ENCODE measurements at regions not wholly inside any gene's neighbourhood (a gene's known extent, or its start where the extent isn't known, plus 50 kb on each side); places are given as distances from the start of the nearest gene placed in this dataset.
A peak's percentile ranks its signal among the peaks of the same experiment; 100 is the strongest.

DNA sequence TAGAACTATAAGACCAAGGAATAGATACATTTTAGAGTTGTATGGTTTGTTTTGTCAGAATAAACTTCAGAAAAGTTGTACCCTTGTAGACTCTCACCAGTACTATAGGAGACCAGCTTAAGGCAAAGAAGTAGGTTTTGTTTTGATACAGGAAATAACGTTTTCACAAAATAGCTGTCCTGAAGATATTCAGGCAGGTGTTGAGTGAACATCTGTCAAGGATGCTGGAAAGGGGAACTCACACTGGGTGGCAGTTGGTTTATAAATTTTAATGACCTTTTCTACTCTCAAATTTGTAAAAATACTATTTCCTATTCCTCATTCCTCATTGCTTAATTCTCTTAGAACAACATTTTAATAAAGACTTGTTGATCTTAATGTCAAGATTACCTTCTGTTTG lies 174.0 kb upstream of the MAN1A1 start:
- H3K9me3 ChIP-seq (ENCODE audit: low read depth, low read length, poor library complexity, severe bottlenecking), result no peaks in the 10 kb centered on the region
- peaks cover 10% of the 10 kb centered on the region for H3K27me3 ChIP-seq (replicated peaks; ENCODE audit: insufficient read depth, low read depth, low read length, poor library complexity)
- intact Hi-C loops (cut with micrococcal nuclease; ENCODE audit: unreplicated experiment), result no loop called here
- no TSS peak for BruUV-seq (replicated peaks)
- DNase-seq (ENCODE audit: low spot score), result no peak
- no peaks in the 10 kb centered on the region for H3K36me3 ChIP-seq (ENCODE audit: insufficient read depth, low read length, poor library complexity, severe bottlenecking)
- TF ChIP-seq, protein P1, sequence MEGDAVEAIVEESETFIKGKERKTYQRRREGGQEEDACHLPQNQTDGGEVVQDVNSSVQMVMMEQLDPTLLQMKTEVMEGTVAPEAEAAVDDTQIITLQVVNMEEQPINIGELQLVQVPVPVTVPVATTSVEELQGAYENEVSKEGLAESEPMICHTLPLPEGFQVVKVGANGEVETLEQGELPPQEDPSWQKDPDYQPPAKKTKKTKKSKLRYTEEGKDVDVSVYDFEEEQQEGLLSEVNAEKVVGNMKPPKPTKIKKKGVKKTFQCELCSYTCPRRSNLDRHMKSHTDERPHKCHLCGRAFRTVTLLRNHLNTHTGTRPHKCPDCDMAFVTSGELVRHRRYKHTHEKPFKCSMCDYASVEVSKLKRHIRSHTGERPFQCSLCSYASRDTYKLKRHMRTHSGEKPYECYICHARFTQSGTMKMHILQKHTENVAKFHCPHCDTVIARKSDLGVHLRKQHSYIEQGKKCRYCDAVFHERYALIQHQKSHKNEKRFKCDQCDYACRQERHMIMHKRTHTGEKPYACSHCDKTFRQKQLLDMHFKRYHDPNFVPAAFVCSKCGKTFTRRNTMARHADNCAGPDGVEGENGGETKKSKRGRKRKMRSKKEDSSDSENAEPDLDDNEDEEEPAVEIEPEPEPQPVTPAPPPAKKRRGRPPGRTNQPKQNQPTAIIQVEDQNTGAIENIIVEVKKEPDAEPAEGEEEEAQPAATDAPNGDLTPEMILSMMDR (conservative IDR thresholded peaks at IDR 0.05; ENCODE audit: low read depth, low read length), result no peak
- no peak for TF ChIP-seq EZH2 (IDR thresholded peaks at IDR 0.05; ENCODE audit: borderline replicate concordance, low read depth, low read length, poor library complexity, severe bottlenecking)
- POLR2A ChIA-PET (ENCODE audit: low non-redundant PET), result no interaction called here
- CTCF ChIA-PET, result no interaction called here
- H3K27ac ChIP-seq (ENCODE audit: low read depth, low read length, poor library complexity, severe bottlenecking), result no peak overlapping the region
- H3K4me1 ChIP-seq (ENCODE audit: insufficient read depth, low read length, poor library complexity, severe bottlenecking), result no peaks in the 10 kb centered on the region
- H3K4me3 ChIP-seq (ENCODE audit: low read depth, low read length, poor library complexity, severe bottlenecking), result no peak overlapping the region

DNA sequence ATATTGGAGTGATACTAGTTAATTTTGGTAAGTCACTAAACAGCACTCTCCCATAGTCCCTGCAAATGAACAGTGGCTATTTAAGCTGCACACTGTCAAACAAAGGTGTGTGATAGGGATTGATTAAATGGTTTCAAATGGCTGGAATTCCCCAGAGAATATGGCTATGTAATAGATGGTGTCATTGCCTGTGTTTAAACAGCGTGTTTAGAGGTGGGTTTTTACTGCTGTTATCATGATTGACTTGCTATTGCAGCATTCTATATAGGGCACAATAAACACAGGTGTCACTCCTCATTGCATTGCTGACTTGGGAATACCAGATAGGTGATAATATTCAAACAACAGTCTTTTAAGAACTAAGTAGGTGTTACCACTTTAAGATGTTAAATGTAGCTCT lies 171.7 kb upstream of the MAN1A1 start:
- POLR2A ChIA-PET (ENCODE audit: low non-redundant PET), result no interaction called here
- intact Hi-C loops (cut with micrococcal nuclease; ENCODE audit: unreplicated experiment), result no loop called here
- no TSS peak for BruUV-seq (replicated peaks)

GRCh38 chr6:119517428-119517827 lies 167.9 kb upstream of the MAN1A1 start:
- intact Hi-C loops (cut with micrococcal nuclease; ENCODE audit: unreplicated experiment), result no loop called here
- no peaks in the 10 kb centered on the region for H3K36me3 ChIP-seq (ENCODE audit: insufficient read depth, low read length, poor library complexity, severe bottlenecking)
- H3K9me3 ChIP-seq (ENCODE audit: low read depth, low read length, poor library complexity, severe bottlenecking), result no peaks in the 10 kb centered on the region
- peak; percentile 7 for DNase-seq (ENCODE audit: low spot score)
- no TSS peak for BruUV-seq (replicated peaks)
- POLR2A ChIA-PET (ENCODE audit: low non-redundant PET), result no interaction called here
- CTCF ChIA-PET, result no interaction called here
- H3K4me1 ChIP-seq (ENCODE audit: insufficient read depth, low read length, poor library complexity, severe bottlenecking), result no peaks in the 10 kb centered on the region
- no peak for TF ChIP-seq EZH2 (IDR thresholded peaks at IDR 0.05; ENCODE audit: borderline replicate concordance, low read depth, low read length, poor library complexity, severe bottlenecking)
- TF ChIP-seq, protein P1 (conservative IDR thresholded peaks at IDR 0.05; ENCODE audit: low read depth, low read length), result no peak
- peaks cover 11% of the 10 kb centered on the region for H3K27me3 ChIP-seq (replicated peaks; ENCODE audit: insufficient read depth, low read depth, low read length, poor library complexity)
- no peak overlapping the region for H3K4me3 ChIP-seq (ENCODE audit: low read depth, low read length, poor library complexity, severe bottlenecking)
- H3K27ac ChIP-seq (ENCODE audit: low read depth, low read length, poor library complexity, severe bottlenecking), result no peak overlapping the region

More for the DNA sequence above, 171.7 kb upstream of the MAN1A1 start:
- no peak for DNase-seq (ENCODE audit: low spot score)
- Histone ChIP-seq H3K4me3 (ENCODE audit: low read depth, low read length, poor library complexity, severe bottlenecking) (no peak overlapping the region), H3K27ac (ENCODE audit: low read depth, low read length, poor library complexity, severe bottlenecking) (no peak overlapping the region), H3K9me3 (ENCODE audit: low read depth, low read length, poor library complexity, severe bottlenecking) (no peaks in the 10 kb centered on the region), H3K36me3 (ENCODE audit: insufficient read depth, low read length, poor library complexity, severe bottlenecking) (no peaks in the 10 kb centered on the region), H3K27me3 (replicated peaks; ENCODE audit: insufficient read depth, low read depth, low read length, poor library complexity) (peaks cover 5% of the 10 kb centered on the region), H3K4me1 (ENCODE audit: insufficient read depth, low read length, poor library complexity, severe bottlenecking) (no peaks in the 10 kb centered on the region)
- TF ChIP-seq, protein P1 (conservative IDR thresholded peaks at IDR 0.05; ENCODE audit: low read depth, low read length), result no peak
- no peak for TF ChIP-seq EZH2 (IDR thresholded peaks at IDR 0.05; ENCODE audit: borderline replicate concordance, low read depth, low read length, poor library complexity, severe bottlenecking)
- CTCF ChIA-PET, result no interaction called here
